H1 (cell line): ENCODE measurements at regions not wholly inside any gene's neighbourhood (a gene's known extent, or its start where the extent isn't known, plus 50 kb on each side); places are given as distances from the start of the nearest gene placed in this dataset.
A peak's percentile ranks its signal among the peaks of the same experiment; 100 is the strongest.

Source experiments
- CREB1 ChIP-seq: IDR thresholded peaks from 2 replicates; pipeline ENCODE4 v1.6.1; 2012; ENCODE audit warnings: inconsistent platforms
- EP300 ChIP-seq, 2 experiments: IDR thresholded peaks; 1 replicate in 1 of 2; 2 replicates in 1 of 2; pipeline ENCODE4 v1.6.1; 2011 to 2012; ENCODE audit warnings: low read depth in 2 of 2, low read length in 2 of 2, mild to moderate bottlenecking in 2 of 2, borderline replicate concordance in 1 of 2, inconsistent platforms in 1 of 2, moderate library complexity in 1 of 2
- EZH2 ChIP-seq: fragments of 200-600 bp; sonication (generic); IDR thresholded peaks from 2 replicates; pipeline ENCODE4 v1.7.1; 2012; ENCODE audit warnings: low read depth, mild to moderate bottlenecking, moderate library complexity, low read length, inconsistent platforms; ENCODE audit not compliant: severe bottlenecking
- KDM1A ChIP-seq: fragments of 200-600, 300-600 bp; sonication (generic); IDR thresholded peaks from 2 replicates; pipeline ENCODE4 v1.7.1; 2016; ENCODE audit warnings: mild to moderate bottlenecking, low read length, borderline replicate concordance
- MAFK ChIP-seq: IDR thresholded peaks from 2 replicates; pipeline ENCODE4 v1.6.1; 2012; ENCODE audit warnings: low read depth, mild to moderate bottlenecking, improper control_type of control experiment, low read length
- POLR2A ChIP-seq, 2 experiments: IDR thresholded peaks; 1 replicate in 1 of 2; 2 replicates in 1 of 2; pipeline ENCODE4 v1.6.1; 2011; ENCODE audit warnings: low read depth in 2 of 2, low read length in 2 of 2, mild to moderate bottlenecking in 2 of 2; ENCODE audit errors: control extremely low read depth in 1 of 2
- POLR2AphosphoS5 ChIP-seq: IDR thresholded peaks from 2 replicates; pipeline ENCODE4 v1.6.1; 2011; ENCODE audit warnings: low read depth, low read length
- POU5F1 ChIP-seq: IDR thresholded peaks from 2 replicates; pipeline ENCODE4 v1.6.1; 2011; ENCODE audit warnings: low read depth, mild to moderate bottlenecking, low read length, moderate library complexity
- RAD21 ChIP-seq, 2 experiments: IDR thresholded peaks in 1 of 2; conservative IDR thresholded peaks in 1 of 2; 2 replicates each; pipeline ENCODE4 v1.6.1; 2011; ENCODE audit warnings: low read depth in 2 of 2, low read length in 2 of 2, improper control_type of control experiment in 1 of 2, inconsistent platforms in 1 of 2, mild to moderate bottlenecking in 1 of 2, moderate library complexity in 1 of 2
- RNF2 ChIP-seq: fragments of 200-900, 300-1000 bp; sonication (generic); IDR thresholded peaks from 2 replicates; pipeline ENCODE4 v1.7.1; 2016; ENCODE audit warnings: borderline replicate concordance, low read depth, mild to moderate bottlenecking, antibody characterized with exemption, low read length; ENCODE audit not compliant: poor library complexity, severe bottlenecking; ENCODE audit errors: missing control alignments
- TCF12 ChIP-seq: IDR thresholded peaks from 2 replicates; pipeline ENCODE4 v1.6.1; 2011; ENCODE audit warnings: low read depth, mild to moderate bottlenecking, low read length
- TEAD4 ChIP-seq: IDR thresholded peaks from 2 replicates; pipeline ENCODE4 v1.6.1; 2012; ENCODE audit warnings: low read depth, low read length, inconsistent platforms, mixed read lengths
- TF ChIP-seq, protein P1 (sequence below), 3 experiments: IDR thresholded peaks; 1 replicate in 2 of 3; 2 replicates in 1 of 3; pipeline versions ENCODE4 v1.5.1 to v1.6.1; 2011; ENCODE audit warnings: low read length in 3 of 3, mild to moderate bottlenecking in 3 of 3, inconsistent platforms in 2 of 3, low read depth in 1 of 3, moderate library complexity in 1 of 3; ENCODE audit not compliant: insufficient read depth in 1 of 3; ENCODE audit errors: control extremely low read depth in 1 of 3
- TF ChIP-seq, protein P2 (sequence below): IDR thresholded peaks from 2 replicates; pipeline ENCODE4 v1.6.1; 2012; ENCODE audit warnings: inconsistent platforms

DNA sequence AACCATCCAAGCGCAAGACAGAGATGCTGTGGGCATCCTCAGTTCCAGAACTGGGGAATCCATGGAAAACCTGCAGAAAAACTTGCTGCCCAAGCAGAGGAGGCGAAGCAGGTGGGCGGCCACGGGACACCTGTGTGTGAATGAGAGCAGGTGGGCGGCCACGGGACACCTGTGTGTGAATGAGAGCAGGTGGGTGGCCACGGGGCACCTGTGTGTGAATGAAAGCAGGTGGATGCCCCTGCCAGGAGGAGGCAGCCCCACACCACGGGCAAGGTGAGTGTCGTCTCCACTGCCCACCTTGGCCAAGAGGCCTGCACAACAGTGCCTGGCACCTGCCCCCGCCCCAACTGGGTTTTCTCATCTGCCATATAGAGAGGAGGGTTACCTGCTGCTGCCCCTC, 59.2 kb downstream of the GSC start:
- TF ChIP-seq RAD21 (IDR thresholded peaks at IDR 0.05 in 1 of 2, conservative IDR thresholded peaks at IDR 0.05 in 1 of 2; ENCODE audit: low read depth in 2 of 2, low read length in 2 of 2) (0 out of 4 replicates have a peak, but pooled peaks of 1 of the 2 experiments have one; percentile 6), TCF12 (no peak), EP300 (IDR thresholded peaks at IDR 0.05; ENCODE audit: borderline replicate concordance in 1 of 2, low read depth in 2 of 2, low read length in 2 of 2) (no peak), POLR2AphosphoS5 (no peak), TEAD4 (no peak), POLR2A (IDR thresholded peaks at IDR 0.05; ENCODE audit: control extremely low read depth in 1 of 2, low read depth in 2 of 2, low read length in 2 of 2) (no peak), MAFK (no peak), CREB1 (no peak), POU5F1 (no peak), RNF2 (no peak), EZH2 (no peak), KDM1A (no peak)
- TF ChIP-seq, protein P1, sequence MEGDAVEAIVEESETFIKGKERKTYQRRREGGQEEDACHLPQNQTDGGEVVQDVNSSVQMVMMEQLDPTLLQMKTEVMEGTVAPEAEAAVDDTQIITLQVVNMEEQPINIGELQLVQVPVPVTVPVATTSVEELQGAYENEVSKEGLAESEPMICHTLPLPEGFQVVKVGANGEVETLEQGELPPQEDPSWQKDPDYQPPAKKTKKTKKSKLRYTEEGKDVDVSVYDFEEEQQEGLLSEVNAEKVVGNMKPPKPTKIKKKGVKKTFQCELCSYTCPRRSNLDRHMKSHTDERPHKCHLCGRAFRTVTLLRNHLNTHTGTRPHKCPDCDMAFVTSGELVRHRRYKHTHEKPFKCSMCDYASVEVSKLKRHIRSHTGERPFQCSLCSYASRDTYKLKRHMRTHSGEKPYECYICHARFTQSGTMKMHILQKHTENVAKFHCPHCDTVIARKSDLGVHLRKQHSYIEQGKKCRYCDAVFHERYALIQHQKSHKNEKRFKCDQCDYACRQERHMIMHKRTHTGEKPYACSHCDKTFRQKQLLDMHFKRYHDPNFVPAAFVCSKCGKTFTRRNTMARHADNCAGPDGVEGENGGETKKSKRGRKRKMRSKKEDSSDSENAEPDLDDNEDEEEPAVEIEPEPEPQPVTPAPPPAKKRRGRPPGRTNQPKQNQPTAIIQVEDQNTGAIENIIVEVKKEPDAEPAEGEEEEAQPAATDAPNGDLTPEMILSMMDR (IDR thresholded peaks at IDR 0.05; ENCODE audit: control extremely low read depth in 1 of 3, insufficient read depth in 1 of 3, low read depth in 1 of 3, low read length in 3 of 3), result peak in 1 of 3 experiments; percentile 5; a peak in 1 of 4 replicates
- TF ChIP-seq, protein P2, sequence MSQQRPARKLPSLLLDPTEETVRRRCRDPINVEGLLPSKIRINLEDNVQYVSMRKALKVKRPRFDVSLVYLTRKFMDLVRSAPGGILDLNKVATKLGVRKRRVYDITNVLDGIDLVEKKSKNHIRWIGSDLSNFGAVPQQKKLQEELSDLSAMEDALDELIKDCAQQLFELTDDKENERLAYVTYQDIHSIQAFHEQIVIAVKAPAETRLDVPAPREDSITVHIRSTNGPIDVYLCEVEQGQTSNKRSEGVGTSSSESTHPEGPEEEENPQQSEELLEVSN, result no peak
